WTC11 (cell line): ENCODE measurements at regions not wholly inside any gene's neighbourhood (a gene's known extent, or its start where the extent isn't known, plus 50 kb on each side); places are given as distances from the start of the nearest gene placed in this dataset.

Experiments
- ATAC-seq: fragments of 200-7000 bp; cut with Tn5 transposase; 2 replicates; pipeline ENCODE4 v1.10.0; 2021; ENCODE audit warnings: mild to moderate bottlenecking, moderate library complexity
- CTCF ChIA-PET: fragments of 300-600 bp; sonication (Branson Sonifier 250); formaldehyde crosslinking; loops from one replicate; lab custom pipeline; 2021; ENCODE audit warnings: antibody characterized with exemption; lab: Charles Lee
- POLR2A ChIA-PET: fragments of 350-600 bp; sonication (Branson Sonifier 250); formaldehyde crosslinking; loops from one replicate; lab custom pipeline; 2021; ENCODE audit warnings: antibody characterized with exemption; lab: Charles Lee
- DNase-seq: peaks from one replicate; pipeline ENCODE4 v3.0.0; 2021; ENCODE audit warnings: low spot score
- H3K27ac Mint-ChIP-seq: 2 replicates; pipeline ENCODE4 v1.8.0; 2021; ENCODE audit warnings: mixed read lengths
- H3K27me3 Mint-ChIP-seq: 2 replicates; pipeline ENCODE4 v1.8.0; 2021; ENCODE audit warnings: low read depth, mild to moderate bottlenecking, moderate library complexity, mixed read lengths
- H3K36me3 Mint-ChIP-seq: 2 replicates; pipeline ENCODE4 v1.8.0; 2021; ENCODE audit warnings: mixed read lengths
- H3K4me1 Mint-ChIP-seq: 2 replicates; pipeline ENCODE4 v1.8.0; 2022; ENCODE audit warnings: mixed read lengths
- H3K4me3 Mint-ChIP-seq: 2 replicates; pipeline ENCODE4 v1.8.0; 2021; ENCODE audit warnings: mild to moderate bottlenecking, moderate library complexity, mixed read lengths
- H3K9me3 Mint-ChIP-seq: 2 replicates; pipeline ENCODE4 v1.8.0; 2021; ENCODE audit warnings: mixed read lengths
- ARID4B ChIP-seq: sonication (generic); formaldehyde crosslinking; IDR thresholded peaks from 2 replicates; pipeline ENCODE4 v1.8.0; 2023; ENCODE audit warnings: missing genetic modification reagents, mild to moderate bottlenecking, borderline replicate concordance
- FOXP1 ChIP-seq: sonication (generic); formaldehyde crosslinking; IDR thresholded peaks from 2 replicates; pipeline ENCODE4 v1.8.0; 2022; ENCODE audit warnings: missing genetic modification reagents, mild to moderate bottlenecking, moderate library complexity, borderline replicate concordance
- MXD4 ChIP-seq: fragments of 250-450 bp; sonication (Bioruptor Pico); IDR thresholded peaks from 2 replicates; pipeline ENCODE4 v1.8.0; 2021; ENCODE audit warnings: mild to moderate bottlenecking, moderate library complexity, borderline replicate concordance
- OVOL2 ChIP-seq: fragments of 250-450 bp; sonication (Bioruptor Pico); IDR thresholded peaks from 2 replicates; pipeline ENCODE4 v1.9.0; 2021; ENCODE audit warnings: mild to moderate bottlenecking, borderline replicate concordance
- SMAD3 ChIP-seq: sonication (generic); formaldehyde crosslinking; IDR thresholded peaks from 2 replicates; pipeline ENCODE4 v1.8.0; 2022; ENCODE audit warnings: missing genetic modification reagents, mild to moderate bottlenecking, borderline replicate concordance
- ZNF232 ChIP-seq: sonication (generic); formaldehyde crosslinking; IDR thresholded peaks from 2 replicates; pipeline ENCODE4 v1.8.0; 2022; ENCODE audit warnings: mild to moderate bottlenecking, missing genetic modification reagents
- ZNF263 ChIP-seq: sonication (generic); formaldehyde crosslinking; IDR thresholded peaks from 2 replicates; pipeline ENCODE4 v1.8.1; 2022; ENCODE audit warnings: low read depth, mild to moderate bottlenecking, moderate library complexity, missing genetic modification reagents
- ZNF281 ChIP-seq: sonication (generic); formaldehyde crosslinking; IDR thresholded peaks from 2 replicates; pipeline ENCODE4 v1.8.0; 2023; ENCODE audit warnings: mild to moderate bottlenecking, missing genetic modification reagents
- ZNF671 ChIP-seq: fragments of 250-450 bp; sonication (Bioruptor Pico); IDR thresholded peaks from 2 replicates; pipeline ENCODE4 v1.8.0; 2021; ENCODE audit warnings: mild to moderate bottlenecking
- TF ChIP-seq, protein P1 (sequence below): sonication (generic); formaldehyde crosslinking; IDR thresholded peaks from 2 replicates; pipeline ENCODE4 v1.8.1; 2023; ENCODE audit warnings: mild to moderate bottlenecking, missing genetic modification reagents, moderate library complexity
- TF ChIP-seq, protein P2 (sequence below): fragments of 250-450 bp; sonication (Bioruptor Pico); IDR thresholded peaks from 2 replicates; pipeline ENCODE4 v1.8.0; 2021; ENCODE audit warnings: mild to moderate bottlenecking

- no peaks in the 10 kb centered on the region for H3K4me1 Mint-ChIP-seq
- CTCF ChIA-PET = no interaction called here
- POLR2A ChIA-PET = interaction anchor here (0.5 kb wide), 1 partner anchor 10 kb away, joined by 3 read pairs; no protein-coding TSS in a partner anchor
- no peaks in the 10 kb centered on the region for H3K9me3 Mint-ChIP-seq
- no peak overlapping the region for H3K4me3 Mint-ChIP-seq
- no peaks in the 10 kb centered on the region for H3K36me3 Mint-ChIP-seq
- no peaks in the 10 kb centered on the region for H3K27me3 Mint-ChIP-seq
- ATAC-seq = no peak
- H3K27ac Mint-ChIP-seq = no peak overlapping the region
- no peak for DNase-seq
- TF ChIP-seq SMAD3 (no peak), ZNF671 (CRISPR knock-in tag) (no peak), ZNF232 (CRISPR knock-in tag) (no peak), ARID4B (CRISPR knock-in tag) (no peak), MXD4 (no peak), ZNF263 (CRISPR knock-in tag) (no peak)
- TF ChIP-seq, protein P1, sequence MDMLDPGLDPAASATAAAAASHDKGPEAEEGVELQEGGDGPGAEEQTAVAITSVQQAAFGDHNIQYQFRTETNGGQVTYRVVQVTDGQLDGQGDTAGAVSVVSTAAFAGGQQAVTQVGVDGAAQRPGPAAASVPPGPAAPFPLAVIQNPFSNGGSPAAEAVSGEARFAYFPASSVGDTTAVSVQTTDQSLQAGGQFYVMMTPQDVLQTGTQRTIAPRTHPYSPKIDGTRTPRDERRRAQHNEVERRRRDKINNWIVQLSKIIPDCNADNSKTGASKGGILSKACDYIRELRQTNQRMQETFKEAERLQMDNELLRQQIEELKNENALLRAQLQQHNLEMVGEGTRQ = no peak
These were observed 303.8 kb upstream of the PRR16 start for GRCh38 chr5:120160124-120160895.

- Mint-ChIP-seq H3K27me3 (no peaks in the 10 kb centered on the region), H3K9me3 (no peaks in the 10 kb centered on the region), H3K27ac (no peak overlapping the region), H3K4me1 (no peaks in the 10 kb centered on the region), H3K36me3 (no peaks in the 10 kb centered on the region), H3K4me3 (no peak overlapping the region)
- no peak for DNase-seq
- ATAC-seq = no peak
- CTCF ChIA-PET = no interaction called here
- POLR2A ChIA-PET = no interaction called here
- no peak for TF ChIP-seq OVOL2 (CRISPR knock-in tag)
- TF ChIP-seq, protein P2, sequence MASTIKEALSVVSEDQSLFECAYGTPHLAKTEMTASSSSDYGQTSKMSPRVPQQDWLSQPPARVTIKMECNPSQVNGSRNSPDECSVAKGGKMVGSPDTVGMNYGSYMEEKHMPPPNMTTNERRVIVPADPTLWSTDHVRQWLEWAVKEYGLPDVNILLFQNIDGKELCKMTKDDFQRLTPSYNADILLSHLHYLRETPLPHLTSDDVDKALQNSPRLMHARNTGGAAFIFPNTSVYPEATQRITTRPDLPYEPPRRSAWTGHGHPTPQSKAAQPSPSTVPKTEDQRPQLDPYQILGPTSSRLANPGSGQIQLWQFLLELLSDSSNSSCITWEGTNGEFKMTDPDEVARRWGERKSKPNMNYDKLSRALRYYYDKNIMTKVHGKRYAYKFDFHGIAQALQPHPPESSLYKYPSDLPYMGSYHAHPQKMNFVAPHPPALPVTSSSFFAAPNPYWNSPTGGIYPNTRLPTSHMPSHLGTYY (CRISPR knock-in tag) = no peak
- no peak for TF ChIP-seq FOXP1 (CRISPR knock-in tag)
These were observed 301.8 kb upstream of the PRR16 start for GRCh38 chr5:120162321-120162720.

DNA sequence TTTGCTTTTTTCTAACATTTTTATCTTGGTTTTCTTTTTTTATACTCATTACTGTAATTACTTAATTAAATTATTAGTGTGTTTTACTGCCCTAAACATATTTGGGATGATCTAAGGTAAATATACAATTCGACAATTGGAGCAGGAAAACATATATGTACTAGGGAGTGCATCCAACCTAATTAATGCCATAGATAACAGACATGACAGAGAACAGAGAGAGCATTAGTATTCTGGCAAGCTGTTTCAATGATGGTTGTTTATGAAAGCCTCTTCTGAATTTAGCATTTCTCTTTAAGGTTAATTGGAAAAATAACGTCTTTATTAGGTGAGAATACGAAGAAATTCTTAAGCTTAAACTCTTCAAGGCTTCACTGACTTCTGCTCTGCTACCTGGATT, 300.1 kb upstream of the PRR16 start:
- H3K27me3 Mint-ChIP-seq = no peaks in the 10 kb centered on the region
- H3K9me3 Mint-ChIP-seq = no peaks in the 10 kb centered on the region
- no peak overlapping the region for H3K4me3 Mint-ChIP-seq
- ATAC-seq = no peak
- H3K36me3 Mint-ChIP-seq = no peaks in the 10 kb centered on the region
- TF ChIP-seq ZNF281 = no peak
- no peaks in the 10 kb centered on the region for H3K4me1 Mint-ChIP-seq
- no peak overlapping the region; the same call in 1 of the 2 replicates for H3K27ac Mint-ChIP-seq
- DNase-seq = no peak
- CTCF ChIA-PET = no interaction called here
- POLR2A ChIA-PET = no interaction called here
